ENCODE measurements at regions not wholly inside any gene's neighbourhood (a gene's known extent, or its start where the extent isn't known, plus 50 kb on each side); places are given as distances from the start of the nearest gene placed in this dataset.

DNA sequence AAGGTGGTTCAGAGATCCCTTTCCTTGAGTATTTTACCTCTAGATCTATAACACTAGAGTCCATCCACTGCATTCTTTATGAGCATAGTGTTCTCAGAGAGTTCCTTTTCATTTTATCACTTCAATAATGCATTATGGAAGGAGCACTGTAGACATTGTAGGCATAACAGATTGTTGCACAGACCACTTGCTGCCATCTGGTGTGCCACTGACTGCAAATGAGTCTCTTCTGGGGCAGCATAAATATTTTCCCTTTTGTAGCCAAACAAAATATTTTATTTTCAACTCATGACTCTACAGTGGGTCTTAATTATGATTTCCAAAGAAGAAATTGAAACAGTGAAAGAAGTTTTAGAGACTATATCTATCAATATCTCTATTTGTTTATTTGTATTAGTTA is 290.4 kb downstream of the OLFM3 start:
- DNase-seq (ENCODE audit: low spot score), result no peak

DNA sequence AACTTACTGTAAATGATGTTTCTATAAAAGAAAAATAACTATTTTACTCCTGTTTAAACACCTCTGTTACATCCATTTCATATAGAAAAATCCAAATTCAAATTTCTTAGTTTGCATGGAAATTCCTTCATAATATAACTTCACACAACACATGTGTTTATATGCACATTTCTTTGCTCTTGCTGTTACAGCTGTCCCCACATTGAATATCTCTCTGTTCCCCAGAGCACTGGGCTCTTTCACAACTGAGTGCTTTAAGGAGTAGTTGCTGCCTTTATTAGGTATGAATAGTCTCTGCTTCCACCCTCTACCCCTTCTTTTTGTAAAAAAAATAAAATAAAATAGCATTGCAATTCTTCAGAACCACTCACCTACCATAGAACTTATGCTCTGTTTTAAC is 287.0 kb downstream of the OLFM3 start:
- DNase-seq (ENCODE audit: low spot score), result no peak

DNA sequence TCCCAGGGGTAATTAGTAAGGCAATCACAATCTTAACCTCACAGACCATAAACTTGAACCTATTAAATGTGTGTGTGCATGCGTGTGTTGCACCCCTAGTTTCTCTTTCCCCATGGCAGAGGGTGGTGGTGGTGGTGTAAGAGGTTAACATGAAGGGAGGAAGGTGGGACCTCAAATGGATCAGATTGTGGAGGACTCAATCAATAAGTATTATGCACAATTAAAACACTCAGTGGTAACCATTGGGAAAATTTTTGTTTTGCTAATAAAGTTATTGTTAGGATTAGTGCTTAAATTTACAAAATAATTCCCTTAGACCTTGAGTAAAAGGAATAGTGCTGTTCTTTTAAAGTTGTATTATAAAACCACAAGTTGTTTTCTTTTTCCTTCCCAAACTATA is 283.0 kb downstream of the OLFM3 start:
- DNase-seq (ENCODE audit: low spot score), result no peak

- no peak for DNase-seq (ENCODE audit: low spot score)
Observed at GRCh38 chr1:101723415-101723814, 273.3 kb downstream of the OLFM3 start.

DNA sequence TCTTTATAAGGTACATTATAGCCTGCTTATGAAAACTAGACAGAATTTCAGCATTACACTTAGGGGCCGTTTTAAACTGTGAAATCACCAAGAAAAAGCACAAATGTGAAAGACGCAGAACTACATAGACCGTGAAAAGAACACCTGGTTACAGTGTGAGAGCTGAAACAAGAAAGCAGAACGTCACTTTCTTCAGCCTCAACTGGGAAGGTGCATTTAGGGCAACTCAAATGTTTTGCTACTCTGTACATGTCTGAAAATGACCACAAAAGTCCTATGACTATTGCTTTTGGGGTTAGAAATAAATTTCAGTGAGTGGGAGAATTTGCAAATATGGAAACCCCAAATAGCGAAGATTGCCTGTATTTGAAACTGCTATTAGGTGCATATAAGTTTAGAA is 268.7 kb downstream of the OLFM3 start:
- no peak for DNase-seq (ENCODE audit: low spot score)

DNA sequence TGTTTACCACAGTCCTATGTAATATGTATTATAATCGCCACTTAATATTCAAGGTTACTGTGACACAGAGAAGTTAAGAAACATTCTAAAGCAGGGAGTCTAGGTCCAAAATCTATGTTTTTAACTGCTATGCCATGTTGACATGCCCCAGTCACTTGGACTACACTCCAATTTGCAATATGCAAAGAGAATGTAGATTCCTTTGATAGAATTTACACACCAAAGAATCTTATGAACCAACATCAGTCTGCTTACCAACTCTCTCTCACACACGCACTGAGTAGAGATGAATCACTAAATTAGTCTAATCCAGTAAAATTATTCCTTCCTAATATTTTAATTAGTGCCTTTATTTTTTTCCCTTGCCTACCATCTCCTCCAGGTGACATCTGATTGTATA is 266.2 kb downstream of the OLFM3 start:
- no peak for DNase-seq (ENCODE audit: low spot score)

GRCh38 chr1:101732261-101732660 is 264.5 kb downstream of the OLFM3 start:
- peak; percentile 6 for DNase-seq (ENCODE audit: low spot score)

GRCh38 chr1:101733340-101733739 is 263.4 kb downstream of the OLFM3 start:
- no peak for DNase-seq (ENCODE audit: low spot score)

GRCh38 chr1:101738475-101738874 is 258.3 kb downstream of the OLFM3 start:
- DNase-seq (ENCODE audit: low spot score), result no peak

- DNase-seq (ENCODE audit: low spot score), result no peak
Observed at GRCh38 chr1:101739146-101739545, 257.6 kb downstream of the OLFM3 start.

DNA sequence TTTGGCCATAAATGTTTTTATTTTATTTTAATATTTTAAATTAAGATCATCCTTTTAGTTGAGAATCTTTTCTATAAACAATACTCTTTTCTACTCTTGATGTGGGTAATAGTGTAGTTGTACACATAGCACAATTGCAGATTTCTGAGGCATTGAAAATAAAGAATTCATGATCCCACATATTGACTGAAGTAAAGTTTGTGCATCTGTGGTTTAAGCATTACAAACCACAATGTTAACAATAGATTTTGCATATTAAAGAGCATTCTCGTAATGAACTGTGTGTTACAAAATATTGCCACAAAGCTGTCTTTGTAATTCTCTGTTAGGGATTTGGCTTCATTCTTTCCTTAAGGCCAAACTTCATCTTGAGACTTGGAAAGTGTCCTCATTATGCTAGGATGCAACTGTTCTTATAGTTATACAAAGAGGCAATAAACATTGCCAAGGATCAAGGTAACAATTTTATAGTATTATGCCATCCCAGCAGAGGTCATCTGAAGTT is 256.8 kb downstream of the OLFM3 start:
- DNase-seq (ENCODE audit: low spot score), result no peak

DNA sequence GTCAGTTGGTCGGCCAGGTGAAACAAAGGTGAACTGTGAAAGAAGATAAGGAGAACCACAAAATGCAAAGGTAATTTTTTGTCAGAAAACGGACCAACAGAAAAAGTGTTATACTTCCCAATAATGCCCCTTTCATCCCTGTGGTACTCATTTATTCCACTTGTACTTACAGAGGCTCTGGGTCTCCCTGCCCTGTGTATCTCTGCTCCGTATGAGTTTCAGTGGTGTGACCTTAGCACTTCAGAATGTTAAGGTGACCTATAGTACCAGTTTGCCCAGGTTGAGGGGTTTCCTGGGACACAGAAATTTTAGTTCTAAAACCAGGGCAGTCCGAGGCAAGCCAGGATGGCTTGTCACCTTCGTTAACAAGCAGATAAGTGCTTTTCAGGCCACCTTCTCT is 254.8 kb downstream of the OLFM3 start:
- DNase-seq (ENCODE audit: low spot score), result no peak

GRCh38 chr1:101742509-101742908 is 254.2 kb downstream of the OLFM3 start:
- DNase-seq (ENCODE audit: low spot score), result no peak

- DNase-seq (ENCODE audit: low spot score), result no peak
Observed at GRCh38 chr1:101745551-101746270, 251.0 kb downstream of the OLFM3 start.

GRCh38 chr1:101748077-101748476 is 248.6 kb downstream of the OLFM3 start:
- DNase-seq (ENCODE audit: low spot score), result no peak

All from HuH-7.5 (cell line).